SK-N-SH (cell line): ENCODE measurements at regions not wholly inside any gene's neighbourhood (a gene's known extent, or its start where the extent isn't known, plus 50 kb on each side); places are given as distances from the start of the nearest gene placed in this dataset.

Experiments used
- CTCF ChIA-PET: fragments of 300-600, 350-600 bp; formaldehyde crosslinking; extraction: SDS; loops from one replicate; lab custom pipeline; 2021; lab: Yijun Ruan, JAX
- POLR2A ChIA-PET: fragments of 350-600 bp; sonication (Branson Sonifier 250); formaldehyde crosslinking; extraction: SDS; loops from one replicate; lab custom pipeline; 2020; ENCODE audit warnings: antibody characterized with exemption, inconsistent platforms; lab: Yijun Ruan, JAX
- DNase-seq: peaks from one replicate; pipeline ENCODE4 v3.0.0; 2012
- H2AFZ ChIP-seq: fragments of 200-600 bp; sonication (generic); 2 replicates; pipeline ENCODE4 v1.8.1; 2016; ENCODE audit warnings: antibody characterized with exemption, mild to moderate bottlenecking, low read depth
- H3F3A ChIP-seq: fragments of 200-600 bp; sonication (generic); replicated peaks from 2 replicates; pipeline ENCODE3; 2016; ENCODE audit warnings: antibody characterized with exemption, mild to moderate bottlenecking; ENCODE audit not compliant: insufficient read depth
- H3K27ac ChIP-seq, 2 experiments: fragments of 200-500 bp in 1 of 2; fragments of 200-600 bp in 1 of 2; sonication (Bioruptor generic) in 1 of 2; sonication (generic), shearing (Covaris generic) in 1 of 2; 2 replicates each; pipeline versions ENCODE4 v1.5.1 to v1.6.1; 2014 to 2016; ENCODE audit warnings: low read depth in 2 of 2, inconsistent platforms in 1 of 2, low read length in 1 of 2, mild to moderate bottlenecking in 1 of 2, mixed read lengths in 1 of 2
- H3K27me3 ChIP-seq: fragments of 200-600 bp; sonication (generic), shearing (Covaris generic); 2 replicates; pipeline ENCODE4 v1.6.1; 2016; ENCODE audit warnings: mixed run types; ENCODE audit not compliant: insufficient read depth
- H3K36me3 ChIP-seq, 2 experiments: fragments of 200-500 bp in 1 of 2; fragments of 200-600 bp in 1 of 2; sonication (Bioruptor generic) in 1 of 2; sonication (generic) in 1 of 2; replicated peaks in 1 of 2; 2 replicates each; pipeline versions ENCODE3 to v1.5.1; 2014 to 2016; ENCODE audit warnings: low read length in 1 of 2, mild to moderate bottlenecking in 1 of 2; ENCODE audit not compliant: insufficient read depth in 2 of 2, control insufficient read depth in 1 of 2
- H3K4me1 ChIP-seq, 2 experiments: fragments of 200-500 bp in 1 of 2; fragments of 200-600 bp in 1 of 2; sonication (Bioruptor generic) in 1 of 2; sonication (generic), shearing (Covaris generic) in 1 of 2; 2 replicates each; pipeline versions ENCODE4 v1.5.1 to v1.6.1; 2014 to 2016; ENCODE audit warnings: low read depth in 1 of 2, low read length in 1 of 2, mixed run types in 1 of 2; ENCODE audit not compliant: insufficient read depth in 2 of 2, control insufficient read depth in 1 of 2
- H3K4me2 ChIP-seq: fragments of 200-600 bp; sonication (generic), shearing (Covaris generic); 2 replicates; pipeline ENCODE4 v1.6.1; 2017; ENCODE audit warnings: mixed run types
- H3K4me3 ChIP-seq, 2 experiments: fragments of 200-500 bp in 1 of 2; fragments of 200-600 bp in 1 of 2; sonication (Bioruptor generic) in 1 of 2; sonication (generic), shearing (Covaris generic) in 1 of 2; 2 replicates each; pipeline versions ENCODE4 v1.5.1 to v1.8.1; 2014 to 2016; ENCODE audit warnings: low read depth in 2 of 2, inconsistent platforms in 1 of 2, low read length in 1 of 2, mild to moderate bottlenecking in 1 of 2, mixed read lengths in 1 of 2, moderate library complexity in 1 of 2
- H3K79me2 ChIP-seq: fragments of 200-600 bp; sonication (generic); 2 replicates; pipeline ENCODE4 v1.8.1; 2017; ENCODE audit warnings: mild to moderate bottlenecking; ENCODE audit not compliant: insufficient read depth
- H3K9ac ChIP-seq: fragments of 200-600 bp; sonication (generic); 2 replicates; pipeline ENCODE4 v1.6.1; 2017; ENCODE audit warnings: mixed run types
- H3K9me2 ChIP-seq: fragments of 200-600 bp; sonication (generic); 2 replicates; pipeline ENCODE4 v1.6.1; 2017; ENCODE audit warnings: mixed run types
- H3K9me3 ChIP-seq: fragments of 200-600 bp; sonication (generic); 2 replicates; pipeline ENCODE4 v1.6.1; 2017; ENCODE audit warnings: mixed run types, mild to moderate bottlenecking, moderate library complexity
- H4K20me1 ChIP-seq: fragments of 200-600 bp; sonication (generic); 2 replicates; pipeline ENCODE4 v1.6.1; 2017; ENCODE audit warnings: mild to moderate bottlenecking, mixed run types; ENCODE audit not compliant: insufficient read depth
- CTCF ChIP-seq: fragments of 200-600 bp; sonication (generic); IDR thresholded peaks from 2 replicates; pipeline ENCODE4 v1.6.1; 2017; ENCODE audit warnings: antibody characterized with exemption, mild to moderate bottlenecking, moderate library complexity
- ELF1 ChIP-seq: IDR thresholded peaks from 2 replicates; pipeline ENCODE4 v1.4.0; 2012
- GABPA ChIP-seq: IDR thresholded peaks from 2 replicates; pipeline ENCODE4 v1.4.0; 2012; ENCODE audit warnings: low read depth, mild to moderate bottlenecking
- MEF2A ChIP-seq: IDR thresholded peaks from 2 replicates; pipeline ENCODE4 v1.4.0; 2012; ENCODE audit warnings: low read depth, borderline replicate concordance
- RCOR1 ChIP-seq: fragments of 150-350 bp; IDR thresholded peaks from 2 replicates; pipeline ENCODE4 v1.6.1; 2017; ENCODE audit warnings: antibody characterized with exemption, low read length
- RFX5 ChIP-seq: IDR thresholded peaks from 2 replicates; pipeline ENCODE4 v1.6.1; 2012; ENCODE audit warnings: mild to moderate bottlenecking, improper control_type of control experiment, low read length
- RXRA ChIP-seq: IDR thresholded peaks from 2 replicates; pipeline ENCODE4 v1.4.0; 2012; ENCODE audit warnings: low read depth, mild to moderate bottlenecking, borderline replicate concordance
- SIN3A ChIP-seq: IDR thresholded peaks from 2 replicates; pipeline ENCODE4 v1.6.1; 2012; ENCODE audit warnings: low read depth, mild to moderate bottlenecking, low read length, moderate library complexity, borderline replicate concordance
- SMC3 ChIP-seq: IDR thresholded peaks from 2 replicates; pipeline ENCODE4 v1.6.1; 2012; ENCODE audit warnings: low read depth, low read length, improper control_type of control experiment
- TCF12 ChIP-seq: IDR thresholded peaks from 2 replicates; pipeline ENCODE4 v1.4.0; 2012
- YY1 ChIP-seq: IDR thresholded peaks from 2 replicates; pipeline ENCODE4 v1.4.0; 2012; ENCODE audit warnings: low read depth, mild to moderate bottlenecking
- WGBS: methylation state at CpG from one replicate; pipeline ENCODE4 v1.1.6; 2017; ENCODE audit warnings: low lambda C conversion rate; 5-methylcytosine and 5-hydroxymethylcytosine counted together
- TF ChIP-seq, protein P1 (sequence below): fragments of 150-350 bp; IDR thresholded peaks from 2 replicates; pipeline ENCODE4 v1.6.1; 2016; ENCODE audit warnings: mild to moderate bottlenecking, low read depth, low read length
- TF ChIP-seq, protein P2 (sequence below): IDR thresholded peaks from 2 replicates; pipeline ENCODE4 v1.6.1; 2012; ENCODE audit warnings: mild to moderate bottlenecking, low read depth, low read length, moderate library complexity
- TF ChIP-seq, protein P3 (sequence below): fragments of 150-350 bp; IDR thresholded peaks from 2 replicates; pipeline ENCODE4 v1.6.1; 2017; ENCODE audit warnings: antibody characterized with exemption, low read length, low read depth, borderline replicate concordance
- TF ChIP-seq, protein P4 (sequence below): IDR thresholded peaks from 2 replicates; pipeline ENCODE4 v1.4.0; 2012; ENCODE audit warnings: low read depth, borderline replicate concordance

GRCh38 chr21:15436031-15436430 is 293.8 kb upstream of the USP25 start:
- TF ChIP-seq RFX5: no peak
- TF ChIP-seq ELF1: no peak
- TF ChIP-seq RXRA: no peak
- TF ChIP-seq SIN3A: no peak
- TF ChIP-seq, protein P1, sequence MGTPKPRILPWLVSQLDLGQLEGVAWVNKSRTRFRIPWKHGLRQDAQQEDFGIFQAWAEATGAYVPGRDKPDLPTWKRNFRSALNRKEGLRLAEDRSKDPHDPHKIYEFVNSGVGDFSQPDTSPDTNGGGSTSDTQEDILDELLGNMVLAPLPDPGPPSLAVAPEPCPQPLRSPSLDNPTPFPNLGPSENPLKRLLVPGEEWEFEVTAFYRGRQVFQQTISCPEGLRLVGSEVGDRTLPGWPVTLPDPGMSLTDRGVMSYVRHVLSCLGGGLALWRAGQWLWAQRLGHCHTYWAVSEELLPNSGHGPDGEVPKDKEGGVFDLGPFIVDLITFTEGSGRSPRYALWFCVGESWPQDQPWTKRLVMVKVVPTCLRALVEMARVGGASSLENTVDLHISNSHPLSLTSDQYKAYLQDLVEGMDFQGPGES: no peak
- no peak for TF ChIP-seq MEF2A
- TF ChIP-seq GABPA: no peak
- TF ChIP-seq CTCF: no peak
- CTCF ChIA-PET: no interaction called here
- Histone ChIP-seq H3K4me1 (no peaks in the 10 kb centered on the region), H3K9me2 (no peaks in the 10 kb centered on the region), H3K36me3 (no peaks in the 10 kb centered on the region), H3K4me3 (no peak overlapping the region), H2AFZ (no peak overlapping the region), H3K27ac (no peak overlapping the region), H3K9ac (no peak overlapping the region), H3F3A (no peaks in the 10 kb centered on the region), H3K4me2 (no peak overlapping the region), H3K9me3 (no peaks in the 10 kb centered on the region), H3K27me3 (no peaks in the 10 kb centered on the region), H4K20me1 (no peaks in the 10 kb centered on the region), H3K79me2 (no peaks in the 10 kb centered on the region)
- 7% methylated on average over 1 of the region's 1 CpG for WGBS
- no peak for DNase-seq
- POLR2A ChIA-PET: no interaction called here

GRCh38 chr21:15437883-15438282 is 291.9 kb upstream of the USP25 start:
- Histone ChIP-seq H3K79me2 (no peaks in the 10 kb centered on the region), H3K36me3 (no peaks in the 10 kb centered on the region), H3K27ac (no peak overlapping the region), H3K9me3 (no peaks in the 10 kb centered on the region), H2AFZ (no peak overlapping the region), H3K4me3 (no peak overlapping the region), H3K27me3 (no peaks in the 10 kb centered on the region), H3F3A (no peaks in the 10 kb centered on the region), H3K9me2 (no peaks in the 10 kb centered on the region), H3K4me1 (no peaks in the 10 kb centered on the region), H4K20me1 (no peaks in the 10 kb centered on the region), H3K9ac (no peak overlapping the region), H3K4me2 (no peak overlapping the region)
- ChIA-PET POLR2A (no interaction called here), CTCF (no interaction called here)
- WGBS: 0% methylated on average over 2 of the region's 2 CpGs
- TF ChIP-seq YY1 (no peak), RXRA (no peak), ELF1 (no peak)
- DNase-seq: no peak

GRCh38 chr21:15439726-15440125 is 290.1 kb upstream of the USP25 start:
- no peak overlapping the region for H2AFZ ChIP-seq
- CTCF ChIA-PET: no interaction called here
- TF ChIP-seq SMC3: no peak
- TF ChIP-seq, protein P2, sequence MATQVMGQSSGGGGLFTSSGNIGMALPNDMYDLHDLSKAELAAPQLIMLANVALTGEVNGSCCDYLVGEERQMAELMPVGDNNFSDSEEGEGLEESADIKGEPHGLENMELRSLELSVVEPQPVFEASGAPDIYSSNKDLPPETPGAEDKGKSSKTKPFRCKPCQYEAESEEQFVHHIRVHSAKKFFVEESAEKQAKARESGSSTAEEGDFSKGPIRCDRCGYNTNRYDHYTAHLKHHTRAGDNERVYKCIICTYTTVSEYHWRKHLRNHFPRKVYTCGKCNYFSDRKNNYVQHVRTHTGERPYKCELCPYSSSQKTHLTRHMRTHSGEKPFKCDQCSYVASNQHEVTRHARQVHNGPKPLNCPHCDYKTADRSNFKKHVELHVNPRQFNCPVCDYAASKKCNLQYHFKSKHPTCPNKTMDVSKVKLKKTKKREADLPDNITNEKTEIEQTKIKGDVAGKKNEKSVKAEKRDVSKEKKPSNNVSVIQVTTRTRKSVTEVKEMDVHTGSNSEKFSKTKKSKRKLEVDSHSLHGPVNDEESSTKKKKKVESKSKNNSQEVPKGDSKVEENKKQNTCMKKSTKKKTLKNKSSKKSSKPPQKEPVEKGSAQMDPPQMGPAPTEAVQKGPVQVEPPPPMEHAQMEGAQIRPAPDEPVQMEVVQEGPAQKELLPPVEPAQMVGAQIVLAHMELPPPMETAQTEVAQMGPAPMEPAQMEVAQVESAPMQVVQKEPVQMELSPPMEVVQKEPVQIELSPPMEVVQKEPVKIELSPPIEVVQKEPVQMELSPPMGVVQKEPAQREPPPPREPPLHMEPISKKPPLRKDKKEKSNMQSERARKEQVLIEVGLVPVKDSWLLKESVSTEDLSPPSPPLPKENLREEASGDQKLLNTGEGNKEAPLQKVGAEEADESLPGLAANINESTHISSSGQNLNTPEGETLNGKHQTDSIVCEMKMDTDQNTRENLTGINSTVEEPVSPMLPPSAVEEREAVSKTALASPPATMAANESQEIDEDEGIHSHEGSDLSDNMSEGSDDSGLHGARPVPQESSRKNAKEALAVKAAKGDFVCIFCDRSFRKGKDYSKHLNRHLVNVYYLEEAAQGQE: no peak
- no peak for TF ChIP-seq RCOR1
- TF ChIP-seq, protein P3, sequence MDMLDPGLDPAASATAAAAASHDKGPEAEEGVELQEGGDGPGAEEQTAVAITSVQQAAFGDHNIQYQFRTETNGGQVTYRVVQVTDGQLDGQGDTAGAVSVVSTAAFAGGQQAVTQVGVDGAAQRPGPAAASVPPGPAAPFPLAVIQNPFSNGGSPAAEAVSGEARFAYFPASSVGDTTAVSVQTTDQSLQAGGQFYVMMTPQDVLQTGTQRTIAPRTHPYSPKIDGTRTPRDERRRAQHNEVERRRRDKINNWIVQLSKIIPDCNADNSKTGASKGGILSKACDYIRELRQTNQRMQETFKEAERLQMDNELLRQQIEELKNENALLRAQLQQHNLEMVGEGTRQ: no peak
- no peak for TF ChIP-seq TCF12
- TF ChIP-seq SIN3A: no peak
- TF ChIP-seq RXRA: no peak
- TF ChIP-seq, protein P4, sequence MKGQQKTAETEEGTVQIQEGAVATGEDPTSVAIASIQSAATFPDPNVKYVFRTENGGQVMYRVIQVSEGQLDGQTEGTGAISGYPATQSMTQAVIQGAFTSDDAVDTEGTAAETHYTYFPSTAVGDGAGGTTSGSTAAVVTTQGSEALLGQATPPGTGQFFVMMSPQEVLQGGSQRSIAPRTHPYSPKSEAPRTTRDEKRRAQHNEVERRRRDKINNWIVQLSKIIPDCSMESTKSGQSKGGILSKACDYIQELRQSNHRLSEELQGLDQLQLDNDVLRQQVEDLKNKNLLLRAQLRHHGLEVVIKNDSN: no peak
- TF ChIP-seq RFX5: no peak

More at GRCh38 chr21:15439726-15440125, 290.1 kb upstream of the USP25 start:
- Histone ChIP-seq H3K4me2 (no peak overlapping the region), H3K4me1 (no peaks in the 10 kb centered on the region), H3K27ac (no peak overlapping the region), H3K4me3 (no peak overlapping the region), H3K9me2 (no peaks in the 10 kb centered on the region), H3K27me3 (no peaks in the 10 kb centered on the region), H3K79me2 (no peaks in the 10 kb centered on the region), H3K9ac (no peak overlapping the region), H3K36me3 (no peaks in the 10 kb centered on the region), H3F3A (no peaks in the 10 kb centered on the region), H3K9me3 (no peaks in the 10 kb centered on the region), H4K20me1 (no peaks in the 10 kb centered on the region)
- 3% methylated on average over 1 of the region's 1 CpG for WGBS
- DNase-seq: no peak
- POLR2A ChIA-PET: no interaction called here
